GM23248 (cell line): ENCODE measurements at regions not wholly inside any gene's neighbourhood (a gene's known extent, or its start where the extent isn't known, plus 50 kb on each side); places are given as distances from the start of the nearest gene placed in this dataset.
"Not testable (repeated sequence)": the region's sequence is repeated elsewhere in the genome, so short reads cannot be mapped to it uniquely, and the experiment has no call there.

Experiments used
- DNase-seq: peaks from one replicate; pipeline ENCODE4 v3.0.0-alpha.2; 2015
- H2AFZ ChIP-seq: fragments of 200-600 bp; sonication (generic); 2 replicates; pipeline ENCODE4 v1.6.1; 2016; ENCODE audit warnings: antibody characterized with exemption
- H3F3A ChIP-seq: fragments of 200-600 bp; sonication (generic); 2 replicates; pipeline ENCODE4 v1.6.1; 2016; ENCODE audit warnings: mild to moderate bottlenecking, antibody characterized with exemption, mixed run types; ENCODE audit not compliant: insufficient read depth
- H3K27ac ChIP-seq: fragments of 200-600 bp; sonication (generic); 2 replicates; pipeline ENCODE4 v1.5.1; 2016; ENCODE audit warnings: mild to moderate bottlenecking
- H3K27me3 ChIP-seq: fragments of 200-600 bp; sonication (generic); replicated peaks from 2 replicates; pipeline ENCODE4 v1.6.1; 2016; ENCODE audit warnings: mild to moderate bottlenecking; ENCODE audit not compliant: insufficient read depth
- H3K36me3 ChIP-seq: fragments of 200-600 bp; sonication (generic); 2 replicates; pipeline ENCODE4 v1.6.1; 2016; ENCODE audit warnings: low read depth, mild to moderate bottlenecking
- H3K4me1 ChIP-seq: fragments of 200-600 bp; sonication (generic); 2 replicates; pipeline ENCODE4 v1.6.1; 2016; ENCODE audit warnings: mild to moderate bottlenecking; ENCODE audit not compliant: insufficient read depth
- H3K4me2 ChIP-seq: fragments of 200-600 bp; sonication (generic); one replicate; pipeline ENCODE4 v1.6.1; 2016; ENCODE audit warnings: mild to moderate bottlenecking; ENCODE audit not compliant: unreplicated experiment
- H3K4me3 ChIP-seq: fragments of 200-600 bp; sonication (generic); 2 replicates; pipeline ENCODE4 v1.5.1; 2016; ENCODE audit warnings: mild to moderate bottlenecking
- H3K79me2 ChIP-seq: fragments of 200-600 bp; sonication (generic); 2 replicates; pipeline ENCODE4 v1.6.1; 2016; ENCODE audit warnings: mild to moderate bottlenecking; ENCODE audit not compliant: insufficient read depth
- H3K9ac ChIP-seq: fragments of 200-600 bp; sonication (generic); 2 replicates; pipeline ENCODE4 v1.6.1; 2016; ENCODE audit warnings: mild to moderate bottlenecking
- H3K9me2 ChIP-seq: fragments of 200-600 bp; sonication (generic); 2 replicates; pipeline ENCODE4 v1.6.1; 2016; ENCODE audit warnings: mixed run types, mild to moderate bottlenecking, moderate library complexity; ENCODE audit not compliant: insufficient read depth
- H3K9me3 ChIP-seq: fragments of 200-600 bp; sonication (generic); one replicate; pipeline ENCODE4 v1.6.1; 2017; ENCODE audit warnings: low read depth
- H4K20me1 ChIP-seq: fragments of 200-600 bp; sonication (generic); 2 replicates; pipeline ENCODE4 v1.6.0; 2016; ENCODE audit not compliant: insufficient read depth
- EZH2 ChIP-seq: fragments of 200-600 bp; sonication (generic); IDR thresholded peaks from 2 replicates; pipeline ENCODE4 v1.6.1; 2018; ENCODE audit warnings: antibody characterized with exemption, mild to moderate bottlenecking; ENCODE audit not compliant: insufficient read depth, poor library complexity, severe bottlenecking
- EZH2phosphoT487 ChIP-seq: fragments of 200-600 bp; sonication (generic); IDR thresholded peaks from 2 replicates; pipeline ENCODE4 v1.6.1; 2018; ENCODE audit warnings: antibody characterized with exemption, moderate library complexity, mild to moderate bottlenecking, low read depth; ENCODE audit not compliant: insufficient read depth
- WGBS, 2 experiments: methylation state at CpG; one replicate each; pipeline ENCODE4 v1.1.6; 2015 to 2017; ENCODE audit warnings: low lambda C conversion rate in 2 of 2, low coverage in 1 of 2; ENCODE audit errors: missing lambda C conversion rate in 2 of 2; 5-methylcytosine and 5-hydroxymethylcytosine counted together
- in situ Hi-C: fragments of 300-500 bp; cut with MboI; formaldehyde crosslinking; loops from 2 replicates; pipeline ENCODE4 v1.15.0; 2020

GRCh38 chrX:35221391-35221790, 278.8 kb downstream of the FAM47B start:
- H3K27me3 ChIP-seq, H3K4me3 ChIP-seq, H3K9me2 ChIP-seq, H3K4me2 ChIP-seq, H3K9me3 ChIP-seq, H3K9ac ChIP-seq, in situ Hi-C loops, H4K20me1 ChIP-seq, H3K36me3 ChIP-seq, H3K27ac ChIP-seq, H3K4me1 ChIP-seq, H3K79me2 ChIP-seq, DNase-seq, H2AFZ ChIP-seq, H3F3A ChIP-seq: not testable (repeated sequence)
- 73 to 84% methylated on average over 15 to 26 of the region's 26 CpGs for WGBS, 2 experiments

- 7 to 20% methylated on average over 1 to 2 of the region's 3 CpGs for WGBS, 2 experiments
- Histone ChIP-seq H3K9me3 (no peaks in the 10 kb centered on the region), H3K79me2 (no peaks in the 10 kb centered on the region), H3K4me3 (no peak overlapping the region), H3F3A (no peaks in the 10 kb centered on the region), H4K20me1 (no peaks in the 10 kb centered on the region), H3K27me3 (no peaks in the 10 kb centered on the region), H3K36me3 (no peaks in the 10 kb centered on the region), H2AFZ (no peak overlapping the region), H3K9ac (no peak overlapping the region), H3K9me2 (no peaks in the 10 kb centered on the region), H3K4me1 (no peaks in the 10 kb centered on the region), H3K4me2 (no peak overlapping the region), H3K27ac (no peak overlapping the region)
- TF ChIP-seq EZH2 (no peak), EZH2phosphoT487 (no peak)
- in situ Hi-C loops: no loop called here
- no peak for DNase-seq
Measured at GRCh38 chrX:35244088-35244741, 301.6 kb downstream of the FAM47B start.

GRCh38 chrX:35244796-35245508, 302.4 kb downstream of the FAM47B start:
- no peak overlapping the region for H2AFZ ChIP-seq
- 44 to 57% methylated on average over 3 to 7 of the region's 11 CpGs for WGBS, 2 experiments
- no peaks in the 10 kb centered on the region for H3K36me3 ChIP-seq

GRCh38 chrX:35251226-35251625, 308.6 kb downstream of the FAM47B start:
- WGBS, 2 experiments: 0% methylated on average over 1 of the region's 1 CpG; no CpG with 5 or more reads in 1 of the 2 experiments

More at GRCh38 chrX:35244796-35245508, 302.4 kb downstream of the FAM47B start:
- Histone ChIP-seq H3K9me2 (no peaks in the 10 kb centered on the region), H3K4me2 (no peak overlapping the region), H4K20me1 (no peaks in the 10 kb centered on the region), H3K27me3 (no peaks in the 10 kb centered on the region), H3K9me3 (no peaks in the 10 kb centered on the region), H3K79me2 (no peaks in the 10 kb centered on the region), H3K4me1 (no peaks in the 10 kb centered on the region), H3K27ac (no peak overlapping the region), H3K4me3 (no peak overlapping the region), H3K9ac (no peak overlapping the region), H3F3A (no peaks in the 10 kb centered on the region)
- no peak for TF ChIP-seq EZH2phosphoT487
- no peak for TF ChIP-seq EZH2
- DNase-seq: no peak
- in situ Hi-C loops: no loop called here

More at GRCh38 chrX:35251226-35251625, 308.6 kb downstream of the FAM47B start:
- Histone ChIP-seq H3K9me2 (no peaks in the 10 kb centered on the region), H3K4me2 (no peak overlapping the region), H3K27me3 (no peaks in the 10 kb centered on the region), H3K79me2 (no peaks in the 10 kb centered on the region), H3K36me3 (no peaks in the 10 kb centered on the region), H4K20me1 (no peaks in the 10 kb centered on the region), H3K27ac (no peak overlapping the region), H3F3A (no peaks in the 10 kb centered on the region), H3K9me3 (no peaks in the 10 kb centered on the region), H3K4me3 (no peak overlapping the region), H2AFZ (no peak overlapping the region), H3K9ac (no peak overlapping the region), H3K4me1 (no peaks in the 10 kb centered on the region)
- no peak for TF ChIP-seq EZH2phosphoT487
- TF ChIP-seq EZH2: no peak
- in situ Hi-C loops: no loop called here
- DNase-seq: no peak
